Common myeloid progenitor, CD34-positive (primary cell): ENCODE measurements at regions not wholly inside any gene's neighbourhood (a gene's known extent, or its start where the extent isn't known, plus 50 kb on each side); places are given as distances from the start of the nearest gene placed in this dataset.

Experiments
- CTCF ChIA-PET: fragments of 350-600 bp; sonication (Branson Sonifier 250); formaldehyde crosslinking; loops from one replicate; lab custom pipeline; 2021; ENCODE audit warnings: antibody characterized with exemption; lab: Charles Lee
- POLR2A ChIA-PET: fragments of 350-600 bp; sonication (Branson Sonifier 250); formaldehyde crosslinking; loops from one replicate; lab custom pipeline; 2021; ENCODE audit warnings: antibody characterized with exemption; lab: Charles Lee
- DNase-seq, 3 donors: peaks; one replicate each; pipeline versions ENCODE4 v3.0.0 to v3.0.0-alpha.2; 2013
- H3K27ac ChIP-seq, 2 experiments: 1 replicate in 1 of 2; 2 replicates in 1 of 2; pipeline ENCODE4 v1.7.0; 2013; ENCODE audit warnings: inconsistent platforms in 2 of 2, low read length in 2 of 2, mild to moderate bottlenecking in 2 of 2, low read depth in 1 of 2, moderate library complexity in 1 of 2; ENCODE audit not compliant: severe bottlenecking in 2 of 2, insufficient read depth in 1 of 2, poor library complexity in 1 of 2
- H3K27me3 ChIP-seq, 5 experiments: replicated peaks in 2 of 5; 1 replicate in 3 of 5; 2 replicates in 2 of 5; pipeline versions ENCODE4 v1.6.1 to v1.7.0; 2013; ENCODE audit warnings: low read length in 4 of 5, mild to moderate bottlenecking in 2 of 5, moderate library complexity in 2 of 5, inconsistent platforms in 1 of 5; ENCODE audit not compliant: insufficient read depth in 5 of 5, control insufficient read depth in 4 of 5
- H3K36me3 ChIP-seq, 4 experiments: 1 replicate in 2 of 4; 2 replicates in 2 of 4; pipeline versions ENCODE4 v1.6.1 to v1.7.0; 2013; ENCODE audit warnings: low read length in 3 of 4, control low read depth in 1 of 4, mild to moderate bottlenecking in 1 of 4; ENCODE audit not compliant: control insufficient read depth in 4 of 4, insufficient read depth in 4 of 4
- H3K4me1 ChIP-seq, 4 experiments: 1 replicate in 3 of 4; 2 replicates in 1 of 4; pipeline versions ENCODE4 v1.6.1 to v1.7.1; 2013; ENCODE audit warnings: low read length in 3 of 4, mild to moderate bottlenecking in 3 of 4, control low read depth in 1 of 4, inconsistent platforms in 1 of 4, moderate library complexity in 1 of 4; ENCODE audit not compliant: control insufficient read depth in 4 of 4, insufficient read depth in 4 of 4; ENCODE audit errors: control extremely low read depth in 1 of 4
- H3K4me3 ChIP-seq, 7 experiments: 1 replicate in 4 of 7; 2 replicates in 3 of 7; pipeline versions ENCODE4 v1.5.1 to v1.7.0; 2013; ENCODE audit warnings: mild to moderate bottlenecking in 7 of 7, low read length in 6 of 7, moderate library complexity in 6 of 7, inconsistent platforms in 2 of 7, low read depth in 2 of 7, control low read depth in 1 of 7; ENCODE audit not compliant: insufficient read depth in 4 of 7, control insufficient read depth in 1 of 7; ENCODE audit errors: extremely low read depth in 1 of 7
- H3K9me3 ChIP-seq, 5 experiments: 1 replicate in 4 of 5; 2 replicates in 1 of 5; pipeline versions ENCODE4 v1.6.1 to v1.7.1; 2013; ENCODE audit warnings: low read length in 4 of 5, mild to moderate bottlenecking in 2 of 5, inconsistent platforms in 1 of 5, low read depth in 1 of 5, moderate library complexity in 1 of 5; ENCODE audit not compliant: control insufficient read depth in 4 of 5, insufficient read depth in 2 of 5; ENCODE audit errors: control extremely low read depth in 1 of 5
- WGBS: methylation state at CpG from one replicate; pipeline ENCODE4 v1.1.5; 2013; ENCODE audit not compliant: insufficient coverage; 5-methylcytosine and 5-hydroxymethylcytosine counted together

DNA sequence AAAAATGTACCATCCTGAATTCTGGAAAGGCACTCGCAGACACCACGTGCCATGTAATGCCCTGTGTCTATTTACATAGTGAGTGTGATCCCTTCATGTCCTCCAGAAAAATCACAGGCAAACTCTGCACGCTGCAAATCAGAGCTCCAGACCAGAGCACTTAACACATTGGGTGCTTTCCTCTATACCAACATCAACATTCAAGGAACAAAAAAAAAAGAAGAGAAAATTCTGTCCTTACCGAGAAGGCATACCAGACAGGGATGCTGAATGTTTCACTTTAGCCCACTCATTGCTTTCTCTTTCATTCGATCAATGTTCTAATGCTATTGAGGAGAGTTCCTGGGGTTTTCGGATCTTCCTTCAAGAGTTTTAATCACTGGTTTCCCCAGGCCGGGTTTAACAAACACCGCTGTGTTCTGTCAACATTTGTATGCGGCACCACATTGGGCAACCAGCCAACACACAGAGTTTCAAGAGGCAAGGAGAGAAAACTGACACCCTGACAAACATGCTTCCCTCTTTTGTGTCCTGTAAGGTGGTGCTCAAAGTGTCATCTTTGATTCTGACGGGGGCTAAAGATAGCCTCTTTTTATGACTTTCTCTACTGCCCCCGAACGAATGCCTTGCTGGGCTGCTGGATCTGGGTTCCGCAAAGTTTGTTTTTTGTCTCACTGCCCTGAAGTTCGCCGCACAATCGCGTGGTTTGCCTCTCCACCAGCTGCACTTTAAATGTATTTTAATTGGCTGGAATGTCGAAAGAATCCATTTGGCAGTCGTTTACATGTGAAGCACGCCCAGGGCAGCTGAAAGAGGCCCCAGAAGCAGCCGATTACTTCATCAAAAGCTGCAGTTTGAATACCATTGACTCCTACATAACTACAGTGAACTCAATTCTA lies 106.4 kb upstream of the NCKAP5 start:
- Histone ChIP-seq H3K27ac (no peak overlapping the region), H3K36me3 (no peaks in the 10 kb centered on the region), H3K27me3 (peaks cover 0 to 15% (median 6%) of the 10 kb centered on the region in 5 experiments), H3K4me3 (no peak overlapping the region), H3K4me1 (no peaks in the 10 kb centered on the region), H3K9me3 (no peaks in the 10 kb centered on the region)
- ChIA-PET CTCF (no interaction called here), POLR2A (no interaction called here)
- WGBS, result 19% methylated on average over 11 of the region's 21 CpGs
- no peak for DNase-seq

GRCh38 chr2:133676392-133677130 lies 108.3 kb upstream of the NCKAP5 start:
- Histone ChIP-seq H3K36me3 (no peaks in the 10 kb centered on the region), H3K4me3 (no peak overlapping the region), H3K27ac (no peak overlapping the region), H3K27me3 (peaks cover 0 to 15% (median 6%) of the 10 kb centered on the region in 5 experiments), H3K9me3 (no peaks in the 10 kb centered on the region), H3K4me1 (no peaks in the 10 kb centered on the region)
- no CpG with 5 or more reads among the region's 1 CpG for WGBS
- POLR2A ChIA-PET, result no interaction called here
- no peak for DNase-seq
- CTCF ChIA-PET, result no interaction called here

GRCh38 chr2:133680343-133681049 lies 112.2 kb upstream of the NCKAP5 start:
- H3K4me1 ChIP-seq, result no peaks in the 10 kb centered on the region
- POLR2A ChIA-PET, result no interaction called here
- WGBS, result 78% methylated on average over 1 of the region's 2 CpGs

GRCh38 chr2:133682347-133682746 lies 114.1 kb upstream of the NCKAP5 start:
- no peak overlapping the region for H3K27ac ChIP-seq
- peaks cover 0 to 1% (median 0%) of the 10 kb centered on the region in 5 experiments for H3K27me3 ChIP-seq
- H3K4me3 ChIP-seq, result no peak overlapping the region
- DNase-seq, result no peak
- ChIA-PET POLR2A (no interaction called here), CTCF (no interaction called here)
- WGBS, result no CpG with 5 or more reads among the region's 1 CpG
- no peaks in the 10 kb centered on the region for H3K4me1 ChIP-seq
- no peaks in the 10 kb centered on the region for H3K36me3 ChIP-seq
- H3K9me3 ChIP-seq, result no peaks in the 10 kb centered on the region

More at GRCh38 chr2:133680343-133681049, 112.2 kb upstream of the NCKAP5 start:
- Histone ChIP-seq H3K4me3 (no peak overlapping the region), H3K27me3 (peaks cover 0 to 1% (median 0%) of the 10 kb centered on the region in 5 experiments), H3K27ac (no peak overlapping the region), H3K36me3 (no peaks in the 10 kb centered on the region), H3K9me3 (no peaks in the 10 kb centered on the region)
- CTCF ChIA-PET, result no interaction called here
- DNase-seq, result no peak

GRCh38 chr2:133682906-133683305 lies 114.6 kb upstream of the NCKAP5 start:
- H3K27ac ChIP-seq, result no peak overlapping the region
- ChIA-PET CTCF (no interaction called here), POLR2A (no interaction called here)
- no peaks in the 10 kb centered on the region for H3K36me3 ChIP-seq
- no peaks in the 10 kb centered on the region for H3K4me1 ChIP-seq
- H3K4me3 ChIP-seq, result no peak overlapping the region
- 56% methylated on average over 1 of the region's 3 CpGs for WGBS
- H3K27me3 ChIP-seq, result no peaks in the 10 kb centered on the region
- H3K9me3 ChIP-seq, result no peaks in the 10 kb centered on the region
- no peak for DNase-seq

DNA sequence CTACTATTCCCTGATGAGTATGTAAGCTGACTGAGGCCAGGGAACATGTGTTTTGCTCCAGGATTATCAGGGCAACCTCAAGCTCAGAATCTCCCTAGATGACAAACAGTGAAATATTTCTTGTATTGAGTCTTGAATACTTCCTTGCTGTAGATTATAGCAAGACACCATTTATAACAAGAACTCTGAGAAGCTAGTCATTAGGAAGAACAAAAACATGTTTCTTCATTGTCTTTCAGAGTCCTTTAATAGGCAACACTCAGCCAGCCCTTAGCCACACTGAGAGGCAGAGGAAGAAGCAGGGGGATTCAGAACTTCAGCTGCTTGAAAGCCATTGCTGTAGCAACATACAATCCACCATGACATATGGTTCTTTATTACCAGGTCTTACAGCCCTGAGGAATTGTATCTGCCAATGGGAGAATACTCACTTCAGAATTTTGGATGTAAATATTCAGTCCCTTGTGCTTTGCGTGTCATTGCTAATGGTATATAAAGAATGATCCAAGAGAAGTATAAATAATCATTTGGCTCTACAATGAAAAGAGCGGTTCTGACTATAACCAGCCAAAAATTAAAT lies 117.5 kb upstream of the NCKAP5 start:
- Histone ChIP-seq H3K4me1 (no peaks in the 10 kb centered on the region), H3K36me3 (no peaks in the 10 kb centered on the region), H3K27ac (no peak overlapping the region), H3K4me3 (no peak overlapping the region), H3K27me3 (no peaks in the 10 kb centered on the region), H3K9me3 (no peaks in the 10 kb centered on the region)
- no peak for DNase-seq
- no CpG with 5 or more reads among the region's 2 CpGs for WGBS
- POLR2A ChIA-PET, result no interaction called here
- CTCF ChIA-PET, result interaction anchor here (1.5 kb wide), 1 partner anchor 11 kb away, joined by 5 read pairs; no protein-coding TSS in a partner anchor
